ENCODE measurements at regions not wholly inside any gene's neighbourhood (a gene's known extent, or its start where the extent isn't known, plus 50 kb on each side); places are given as distances from the start of the nearest gene placed in this dataset.

DNA sequence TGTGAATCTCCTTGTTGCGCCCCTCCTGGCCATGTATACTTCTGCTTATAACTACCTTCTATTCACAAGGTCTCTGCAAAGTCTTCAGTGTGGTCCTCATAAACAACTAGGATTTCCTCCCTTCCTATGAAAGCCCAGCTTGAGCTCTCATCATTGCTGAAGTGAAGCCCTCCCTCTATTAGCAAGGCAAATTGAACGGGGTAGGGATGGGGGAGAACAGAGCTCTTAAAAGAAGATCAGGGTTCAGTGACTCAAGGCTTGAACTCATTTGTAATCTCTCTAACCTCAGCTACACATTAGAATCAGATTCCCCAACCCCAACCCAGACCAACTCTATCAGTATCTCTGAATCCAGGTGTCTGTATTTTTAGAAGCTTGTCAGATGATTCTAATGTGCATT, 88.3 kb upstream of the ST8SIA2 start:
- Histone ChIP-seq H3K4me3 (ENCODE audit: low read length) (no peak overlapping the region), H3K4me1 (ENCODE audit: insufficient read depth, low read length) (no peaks in the 10 kb centered on the region), H3F3A (ENCODE audit: low read length, unreplicated experiment) (no peaks in the 10 kb centered on the region), H3K36me3 (ENCODE audit: low read depth, low read length) (no peaks in the 10 kb centered on the region), H3K4me2 (ENCODE audit: low read length) (no peak overlapping the region), H3K9me2 (replicated peaks; ENCODE audit: low read length) (no peaks in the 10 kb centered on the region), H3K9ac (ENCODE audit: low read length) (no peak overlapping the region), H3K79me2 (ENCODE audit: low read length) (no peaks in the 10 kb centered on the region), H3K27ac (ENCODE audit: low read length) (no peak overlapping the region), H3K27me3 (ENCODE audit: low read length) (peaks cover 27% of the 10 kb centered on the region; the same call in 1 of the 2 replicates), H4K20me1 (ENCODE audit: low read length) (no peaks in the 10 kb centered on the region), H3K9me3 (ENCODE audit: low read length) (no peaks in the 10 kb centered on the region), H2AFZ (ENCODE audit: low read length) (no peak overlapping the region)
- BruUV-seq (replicated peaks), result no TSS peak
- CTCF ChIA-PET, result no interaction called here
- intact Hi-C loops (cut with micrococcal nuclease), result no loop called here
- DNase-seq, result no peak
- no peak for ATAC-seq
- POLR2A ChIA-PET (ENCODE audit: unreplicated experiment), result no interaction called here
- TF ChIP-seq EZH2phosphoT487 (IDR thresholded peaks at IDR 0.05; ENCODE audit: borderline replicate concordance, low read length) (no peak), EZH2 (IDR thresholded peaks at IDR 0.05; ENCODE audit: low read length, unreplicated experiment) (no peak)
- TF ChIP-seq, protein P1, sequence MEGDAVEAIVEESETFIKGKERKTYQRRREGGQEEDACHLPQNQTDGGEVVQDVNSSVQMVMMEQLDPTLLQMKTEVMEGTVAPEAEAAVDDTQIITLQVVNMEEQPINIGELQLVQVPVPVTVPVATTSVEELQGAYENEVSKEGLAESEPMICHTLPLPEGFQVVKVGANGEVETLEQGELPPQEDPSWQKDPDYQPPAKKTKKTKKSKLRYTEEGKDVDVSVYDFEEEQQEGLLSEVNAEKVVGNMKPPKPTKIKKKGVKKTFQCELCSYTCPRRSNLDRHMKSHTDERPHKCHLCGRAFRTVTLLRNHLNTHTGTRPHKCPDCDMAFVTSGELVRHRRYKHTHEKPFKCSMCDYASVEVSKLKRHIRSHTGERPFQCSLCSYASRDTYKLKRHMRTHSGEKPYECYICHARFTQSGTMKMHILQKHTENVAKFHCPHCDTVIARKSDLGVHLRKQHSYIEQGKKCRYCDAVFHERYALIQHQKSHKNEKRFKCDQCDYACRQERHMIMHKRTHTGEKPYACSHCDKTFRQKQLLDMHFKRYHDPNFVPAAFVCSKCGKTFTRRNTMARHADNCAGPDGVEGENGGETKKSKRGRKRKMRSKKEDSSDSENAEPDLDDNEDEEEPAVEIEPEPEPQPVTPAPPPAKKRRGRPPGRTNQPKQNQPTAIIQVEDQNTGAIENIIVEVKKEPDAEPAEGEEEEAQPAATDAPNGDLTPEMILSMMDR (conservative IDR thresholded peaks at IDR 0.05; ENCODE audit: low read depth, low read length), result no peak

- TF ChIP-seq, protein P1 (conservative IDR thresholded peaks at IDR 0.05; ENCODE audit: low read depth, low read length), result peak; percentile 26; the same call in 1 of the 2 replicates
- no peak for TF ChIP-seq EZH2 (IDR thresholded peaks at IDR 0.05; ENCODE audit: low read length, unreplicated experiment)
- TF ChIP-seq EZH2phosphoT487 (IDR thresholded peaks at IDR 0.05; ENCODE audit: borderline replicate concordance, low read length), result no peak
- POLR2A ChIA-PET (ENCODE audit: unreplicated experiment), result no interaction called here
These were observed 87.0 kb upstream of the ST8SIA2 start for GRCh38 chr15:92306663-92307062.

DNA sequence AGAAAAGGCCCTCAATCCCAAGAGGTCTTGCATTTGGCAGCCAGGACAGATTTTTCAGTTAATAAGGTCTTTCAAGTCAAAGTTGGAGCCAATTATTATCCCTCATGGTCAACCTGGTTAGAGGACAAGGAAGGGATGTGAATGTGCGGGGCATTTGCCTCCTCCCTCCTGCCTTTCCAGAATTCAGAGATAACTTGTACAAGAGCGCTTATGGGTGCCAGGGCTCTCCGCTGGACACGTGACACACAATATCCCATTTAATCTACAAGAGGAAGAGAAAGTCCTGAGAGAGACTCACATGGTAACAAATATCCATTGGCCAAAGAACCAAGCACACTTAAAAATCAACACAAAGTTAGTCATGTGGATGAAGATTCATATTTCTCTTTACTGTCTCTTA, 78.5 kb upstream of the ST8SIA2 start:
- Histone ChIP-seq H3K4me3 (ENCODE audit: low read length) (no peak overlapping the region), H4K20me1 (ENCODE audit: low read length) (no peaks in the 10 kb centered on the region), H3K27ac (ENCODE audit: low read length) (no peak overlapping the region), H3F3A (ENCODE audit: low read length, unreplicated experiment) (no peaks in the 10 kb centered on the region), H3K79me2 (ENCODE audit: low read length) (no peaks in the 10 kb centered on the region), H3K9me3 (ENCODE audit: low read length) (no peaks in the 10 kb centered on the region), H3K9ac (ENCODE audit: low read length) (no peak overlapping the region), H3K4me2 (ENCODE audit: low read length) (no peak overlapping the region), H3K36me3 (ENCODE audit: low read depth, low read length) (no peaks in the 10 kb centered on the region), H3K4me1 (ENCODE audit: insufficient read depth, low read length) (no peaks in the 10 kb centered on the region), H3K9me2 (replicated peaks; ENCODE audit: low read length) (no peaks in the 10 kb centered on the region), H3K27me3 (ENCODE audit: low read length) (peaks cover 59% of the 10 kb centered on the region), H2AFZ (ENCODE audit: low read length) (no peak overlapping the region)
- ChIA-PET CTCF (no interaction called here), POLR2A (ENCODE audit: unreplicated experiment) (no interaction called here)
- TF ChIP-seq EZH2 (IDR thresholded peaks at IDR 0.05; ENCODE audit: low read length, unreplicated experiment) (no peak), EZH2phosphoT487 (IDR thresholded peaks at IDR 0.05; ENCODE audit: borderline replicate concordance, low read length) (no peak)
- TF ChIP-seq, protein P1 (conservative IDR thresholded peaks at IDR 0.05; ENCODE audit: low read depth, low read length), result no peak
- DNase-seq (no peak), ATAC-seq (no peak)
- intact Hi-C loops (cut with micrococcal nuclease), result no loop called here
- BruUV-seq (replicated peaks), result no TSS peak

More at GRCh38 chr15:92306663-92307062, 87.0 kb upstream of the ST8SIA2 start:
- DNase-seq (peak; percentile 11), ATAC-seq (no peak)
- H3K9me3 ChIP-seq (ENCODE audit: low read length), result no peaks in the 10 kb centered on the region
- BruUV-seq (replicated peaks), result no TSS peak
- H3K27me3 ChIP-seq (ENCODE audit: low read length), result peaks cover 19% of the 10 kb centered on the region; the same call in 1 of the 2 replicates
- no peaks in the 10 kb centered on the region for H3K36me3 ChIP-seq (ENCODE audit: low read depth, low read length)
- CTCF ChIA-PET, result no interaction called here
- H3K4me2 ChIP-seq (ENCODE audit: low read length), result no peak overlapping the region
- H3K9me2 ChIP-seq (replicated peaks; ENCODE audit: low read length), result no peaks in the 10 kb centered on the region
- no peaks in the 10 kb centered on the region for H4K20me1 ChIP-seq (ENCODE audit: low read length)
- H2AFZ ChIP-seq (ENCODE audit: low read length), result no peak overlapping the region
- H3K4me3 ChIP-seq (ENCODE audit: low read length), result no peak overlapping the region
- no peak overlapping the region for H3K27ac ChIP-seq (ENCODE audit: low read length)
- H3F3A ChIP-seq (ENCODE audit: low read length, unreplicated experiment), result no peaks in the 10 kb centered on the region
- intact Hi-C loops (cut with micrococcal nuclease), result no loop called here
- no peak overlapping the region for H3K9ac ChIP-seq (ENCODE audit: low read length)
- H3K4me1 ChIP-seq (ENCODE audit: insufficient read depth, low read length), result no peaks in the 10 kb centered on the region
- H3K79me2 ChIP-seq (ENCODE audit: low read length), result no peaks in the 10 kb centered on the region
